VCaP (cell line): ENCODE measurements at regions not wholly inside any gene's neighbourhood (a gene's known extent, or its start where the extent isn't known, plus 50 kb on each side); places are given as distances from the start of the nearest gene placed in this dataset.

Experiments
- H3K27ac ChIP-seq: fragments of 450-650 bp; 2 replicates; pipeline ENCODE4 v1.5.1; 2017
- CTCF ChIP-seq: fragments of 450-650 bp; conservative IDR thresholded peaks from 2 replicates; pipeline ENCODE4 v1.5.1; 2017; ENCODE audit warnings: mild to moderate bottlenecking, moderate library complexity

GRCh38 chr12:118498171-118498570, 121.8 kb downstream of the SUDS3 start:
- TF ChIP-seq CTCF, result no peak
- H3K27ac ChIP-seq, result no peak overlapping the region

DNA sequence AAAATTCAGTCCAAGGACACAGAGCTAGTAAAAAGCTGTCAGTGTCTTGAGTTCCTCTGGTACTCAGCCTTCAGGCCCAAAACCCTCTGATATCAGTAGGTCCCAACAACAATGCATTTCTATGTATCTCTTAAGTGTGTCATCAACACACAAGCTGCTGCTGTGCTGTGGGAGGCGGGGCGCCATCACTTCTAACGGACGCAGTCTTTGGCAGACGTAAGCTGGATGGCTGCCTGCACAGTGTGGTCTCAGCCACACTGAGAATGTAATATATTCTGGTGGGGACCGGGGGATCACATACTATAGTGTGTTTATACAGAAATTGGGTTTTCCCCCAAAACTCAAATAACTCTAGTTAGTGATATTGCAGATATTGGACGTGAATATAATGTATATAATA, 123.9 kb downstream of the SUDS3 start:
- TF ChIP-seq CTCF, result no peak
- H3K27ac ChIP-seq, result no peak overlapping the region

GRCh38 chr12:118501489-118501888, 125.1 kb downstream of the SUDS3 start:
- TF ChIP-seq CTCF, result no peak
- no peak overlapping the region for H3K27ac ChIP-seq

DNA sequence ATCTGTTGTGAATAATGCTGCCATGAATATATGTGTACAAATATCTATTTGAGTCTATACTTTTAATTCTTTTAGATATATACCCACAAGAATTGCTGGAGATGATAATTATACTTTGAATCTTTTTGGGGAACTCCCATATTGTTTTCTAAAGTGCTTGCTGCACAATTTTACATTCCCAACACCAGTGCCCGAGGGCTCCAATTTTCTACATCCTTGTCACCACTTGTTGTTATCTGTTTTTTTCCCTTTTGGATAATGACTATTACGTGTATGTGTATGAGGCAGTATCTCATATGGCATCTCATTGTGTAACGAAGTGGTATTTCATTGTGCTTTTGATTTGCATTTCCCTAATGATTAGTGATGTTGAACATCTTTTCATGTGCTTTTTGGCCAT, 127.1 kb downstream of the SUDS3 start:
- H3K27ac ChIP-seq, result no peak overlapping the region
- no peak for TF ChIP-seq CTCF

DNA sequence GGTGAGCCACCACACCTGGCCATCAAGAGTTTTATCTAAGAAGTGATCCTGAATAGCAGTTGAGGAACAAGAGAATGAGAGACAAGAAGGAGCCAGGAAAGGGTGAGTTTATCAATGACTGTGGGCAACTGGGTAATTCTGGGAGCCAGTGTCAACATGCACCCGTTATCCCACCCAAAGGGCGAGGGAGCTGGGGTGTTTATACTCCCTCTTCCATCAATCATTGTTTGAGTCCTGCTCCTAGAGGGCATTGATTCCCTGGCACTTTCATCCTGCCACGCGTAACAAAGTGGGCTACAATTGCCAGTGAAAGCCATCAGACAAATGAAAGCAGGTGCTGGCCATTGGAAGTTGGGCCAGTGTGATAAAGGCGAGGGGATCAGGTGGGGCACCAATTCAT, 136.3 kb downstream of the SUDS3 start:
- no peak for TF ChIP-seq CTCF

DNA sequence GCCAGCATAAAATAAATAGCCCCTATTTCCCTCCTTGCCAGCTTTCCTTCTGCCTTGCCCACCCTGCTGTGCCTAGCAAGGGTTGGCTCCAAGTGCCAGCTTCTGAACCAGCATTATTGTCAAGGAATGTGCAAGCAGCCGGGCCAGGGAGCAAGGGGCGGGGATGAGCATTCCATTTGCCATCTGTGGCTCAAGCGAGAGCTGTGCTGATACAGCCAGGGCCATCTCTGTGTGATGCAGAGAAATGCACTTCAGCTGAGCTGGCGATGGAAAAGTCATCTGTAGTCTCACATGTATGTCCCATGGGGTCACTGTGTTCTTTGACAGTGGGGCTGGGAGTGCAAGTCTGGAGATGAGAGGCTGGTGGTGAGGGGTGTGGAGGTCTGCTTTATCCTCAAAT, 137.3 kb downstream of the SUDS3 start:
- no peak for TF ChIP-seq CTCF
- H3K27ac ChIP-seq, result no peak overlapping the region

More for the DNA sequence above, 136.3 kb downstream of the SUDS3 start:
- no peak overlapping the region for H3K27ac ChIP-seq

DNA sequence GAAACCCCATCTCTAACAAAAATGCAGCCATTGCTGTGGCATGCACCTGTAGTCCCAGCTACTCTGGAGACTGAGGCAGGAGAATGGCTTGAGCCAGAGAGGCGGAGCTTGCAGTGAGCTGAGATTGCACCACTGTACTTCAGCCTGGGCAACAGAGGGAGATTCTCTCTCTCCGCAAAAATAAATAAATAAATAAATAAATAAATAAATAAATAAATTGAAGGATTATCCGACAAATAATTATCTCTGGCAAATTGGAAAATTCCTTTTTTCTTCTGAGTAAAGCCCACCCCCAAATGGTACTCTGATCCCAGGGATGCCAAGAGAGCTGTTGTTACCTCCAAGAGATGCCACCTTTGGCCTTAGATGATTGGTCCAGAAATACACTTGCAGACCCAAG, 137.9 kb downstream of the SUDS3 start:
- no peak overlapping the region for H3K27ac ChIP-seq
- no peak for TF ChIP-seq CTCF
